NCI-H2107 (cell line): ENCODE measurements at regions not wholly inside any gene's neighbourhood (a gene's known extent, or its start where the extent isn't known, plus 50 kb on each side); places are given as distances from the start of the nearest gene placed in this dataset.
A peak's percentile ranks its signal among the peaks of the same experiment; 100 is the strongest.

Experiments
- DNase-seq: peaks from one replicate; lab custom pipeline; 2025; lab: John Stamatoyannopoulos, UW

DNA sequence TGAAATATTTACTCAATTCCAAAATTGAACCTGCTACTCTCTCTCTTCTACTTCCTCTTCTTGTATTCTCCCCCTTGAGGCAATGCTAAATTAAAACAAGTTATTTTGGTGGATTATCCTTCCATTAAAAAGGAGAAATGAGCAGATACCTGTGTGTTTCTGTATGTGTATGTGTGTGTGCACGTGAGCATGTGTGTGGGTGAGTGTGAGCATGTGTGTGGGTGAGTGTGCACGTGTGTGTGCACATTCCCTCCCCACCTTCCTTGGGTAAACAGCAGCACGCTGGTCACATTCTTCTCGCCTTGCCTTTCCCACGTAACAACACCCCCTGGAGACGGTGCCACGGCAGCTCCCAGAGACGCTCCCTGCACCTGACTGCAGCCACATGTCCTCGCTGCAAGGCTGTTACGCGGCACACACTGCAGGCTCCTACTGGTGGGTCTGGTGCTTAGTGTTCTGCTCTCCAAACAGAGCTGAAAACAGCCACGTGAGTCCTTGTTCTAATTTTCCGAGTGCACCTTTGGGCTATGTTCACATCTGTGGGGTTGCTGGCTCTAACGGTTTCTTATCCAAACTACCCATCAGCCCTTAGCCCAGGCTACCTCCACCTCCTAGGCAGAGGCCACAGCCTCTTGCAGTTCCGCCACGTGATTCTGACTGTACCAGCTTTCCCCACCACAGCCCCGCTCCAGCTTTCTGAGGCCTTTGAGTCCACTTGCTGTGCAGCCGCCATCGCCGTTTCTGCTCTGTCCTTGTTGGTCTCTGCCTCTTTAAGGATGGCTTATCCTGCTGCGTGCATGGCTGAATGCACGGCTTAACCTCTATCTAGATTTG lies 123.4 kb downstream of the CTTN start:
- DNase-seq = no peak

DNA sequence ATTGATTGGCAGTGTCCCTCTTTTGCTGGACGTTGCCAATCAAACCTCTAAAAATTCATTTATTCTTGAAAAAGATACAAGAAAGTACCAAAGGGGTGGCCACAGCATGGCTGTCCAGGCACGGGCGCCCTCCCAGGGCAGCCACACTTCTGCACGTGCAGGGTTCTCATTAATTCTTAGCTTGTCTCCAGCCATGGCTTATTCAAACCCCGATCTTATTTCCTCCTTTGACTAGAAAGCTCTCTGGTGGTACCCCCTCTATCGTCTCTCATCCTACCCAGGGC lies 123.9 kb downstream of the CTTN start:
- DNase-seq = no peak

DNA sequence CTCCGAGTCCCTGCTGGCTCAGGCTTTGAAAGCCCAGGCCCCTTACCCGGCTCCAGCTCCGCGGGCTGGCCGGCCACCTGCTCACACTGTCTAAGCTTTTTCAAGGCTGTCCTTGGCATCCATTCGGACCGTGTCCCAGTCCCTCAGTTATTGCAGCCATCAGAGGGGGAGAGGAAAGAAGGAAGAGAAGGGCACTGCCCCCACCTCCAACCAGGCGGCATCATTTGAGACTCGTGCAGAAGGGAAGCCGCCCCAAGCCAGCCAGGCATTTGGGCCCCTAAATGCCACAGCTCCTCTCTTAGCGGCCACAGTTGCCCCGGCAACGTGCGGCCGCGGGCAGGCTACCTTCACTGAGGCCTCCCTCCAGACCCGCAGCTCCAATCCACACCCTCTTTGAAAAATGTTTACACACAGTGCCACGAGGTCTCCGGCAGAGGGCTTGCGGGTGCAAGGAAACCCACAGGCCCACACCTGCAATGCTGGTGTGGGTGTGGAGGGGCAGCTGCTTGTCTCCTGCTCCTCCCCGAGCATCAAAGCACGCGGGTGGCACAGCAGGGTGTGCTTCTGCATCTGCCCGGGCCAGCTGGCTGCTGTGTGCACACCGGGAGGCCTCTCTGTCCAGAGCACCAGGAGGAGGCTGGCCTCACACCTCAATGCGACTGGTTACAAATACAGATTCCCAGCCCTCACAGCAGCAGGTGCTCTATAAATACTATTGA lies 124.4 kb downstream of the CTTN start:
- DNase-seq = peak; percentile 73

DNA sequence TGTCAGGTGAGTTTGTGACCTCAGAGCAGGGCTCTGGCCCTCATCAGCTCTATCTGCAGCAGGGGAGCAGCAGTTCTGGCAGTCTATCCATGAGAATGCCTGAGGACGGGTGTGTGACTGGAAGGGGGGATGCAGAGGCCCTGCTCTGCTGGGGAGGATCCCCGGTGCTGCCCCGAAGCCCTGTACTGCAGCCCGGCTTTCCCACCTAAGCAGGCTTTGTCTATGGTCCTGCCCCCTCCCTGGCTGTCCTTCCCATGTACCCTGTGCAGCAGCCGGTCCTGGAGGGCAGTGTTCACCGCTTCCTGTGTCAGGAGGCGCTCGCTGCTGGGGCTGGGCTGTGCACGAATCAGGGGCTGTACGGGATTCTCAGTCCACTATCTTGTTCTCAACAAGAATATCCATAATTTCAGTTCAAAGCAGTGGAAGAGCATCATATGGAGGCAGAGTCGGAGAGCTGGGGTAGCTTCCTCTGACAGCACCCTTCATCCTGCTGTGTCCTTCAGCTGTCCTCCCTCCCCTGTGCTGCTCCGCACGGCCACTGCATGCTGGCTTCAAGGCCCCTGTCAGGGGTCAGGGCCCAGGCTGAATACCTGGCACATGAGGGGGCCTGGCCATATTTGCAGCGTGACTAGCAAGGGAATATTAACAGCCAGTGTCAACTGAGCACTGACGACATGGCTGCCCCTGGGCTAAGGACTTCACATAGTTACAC lies 125.2 kb downstream of the CTTN start:
- DNase-seq = no peak

DNA sequence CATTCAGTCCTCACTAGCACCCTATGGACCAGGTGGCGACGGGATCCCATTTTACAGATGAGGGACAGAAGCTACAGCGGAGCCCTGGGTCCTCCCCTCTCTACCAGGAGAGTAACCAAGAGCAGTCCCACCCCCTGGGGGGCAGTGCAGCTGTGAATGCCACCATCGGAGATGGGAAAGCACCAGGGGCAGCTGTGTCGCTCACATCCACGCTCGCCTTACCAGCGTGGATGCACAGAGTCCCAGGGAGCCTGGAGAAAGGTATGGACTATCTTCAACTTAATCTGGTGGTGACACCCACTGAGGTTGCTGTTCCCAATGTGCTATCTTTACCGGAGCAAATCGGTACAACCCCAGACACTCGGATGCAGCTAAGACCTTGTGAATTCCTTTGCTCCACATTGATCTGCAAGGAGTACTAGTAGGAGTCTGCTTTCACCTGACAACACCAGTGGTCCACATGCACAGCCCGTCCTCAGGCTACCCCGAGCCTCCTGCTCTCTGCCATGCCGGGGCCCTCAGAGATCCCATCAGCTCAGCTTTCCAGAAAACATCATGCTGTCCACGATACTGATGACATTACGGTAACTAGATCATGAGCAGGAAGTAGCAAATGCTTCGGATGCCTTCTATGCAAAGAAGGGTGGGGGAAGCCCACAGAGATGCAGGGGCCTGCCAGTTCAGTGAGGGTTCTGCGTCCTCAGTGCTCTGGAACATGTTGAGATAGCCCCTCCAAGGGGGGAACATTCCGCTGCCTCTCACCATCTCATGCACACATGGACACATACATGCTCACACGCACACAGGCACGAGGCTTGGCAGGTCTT lies 126.0 kb downstream of the CTTN start:
- DNase-seq = no peak

DNA sequence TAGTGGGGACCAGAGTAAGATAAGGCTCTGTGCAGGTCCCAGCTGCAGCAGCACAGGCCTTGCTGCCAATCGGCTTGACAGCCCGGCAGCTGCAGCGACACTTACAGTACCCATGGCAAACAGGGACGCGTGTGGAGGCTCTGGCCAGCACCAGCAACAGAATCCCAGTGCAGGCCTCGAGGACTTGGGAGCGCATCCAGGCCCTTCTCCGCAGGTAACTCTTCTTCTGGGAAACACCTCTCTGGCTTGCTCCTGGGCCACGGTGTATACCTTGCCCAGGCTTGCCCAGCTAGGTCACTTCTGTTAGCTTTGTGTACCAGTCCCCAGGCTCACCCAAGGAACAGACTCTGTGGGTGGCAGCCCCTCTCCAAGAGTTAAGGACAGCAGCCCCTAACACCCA lies 126.7 kb downstream of the CTTN start:
- DNase-seq = no peak

DNA sequence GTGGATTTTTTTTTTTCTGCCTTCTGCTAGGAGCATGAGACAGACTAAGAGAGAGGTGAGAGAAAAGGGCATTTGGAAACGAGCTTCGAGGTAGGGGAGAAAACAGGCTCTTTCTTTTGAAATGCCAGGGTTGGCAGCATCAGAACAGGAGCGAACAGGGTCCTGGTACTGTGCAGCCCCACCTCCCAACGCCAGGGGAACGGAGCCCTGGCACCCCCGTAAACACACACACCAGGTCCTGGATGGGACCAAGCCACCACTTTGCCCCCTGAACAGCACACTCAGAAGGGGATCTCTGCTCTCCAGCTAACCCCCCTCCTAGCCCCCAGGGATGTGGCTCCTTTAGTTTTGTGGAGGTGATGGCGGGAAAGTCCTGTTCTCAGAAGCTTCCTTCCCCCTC lies 127.1 kb downstream of the CTTN start:
- no peak for DNase-seq

DNA sequence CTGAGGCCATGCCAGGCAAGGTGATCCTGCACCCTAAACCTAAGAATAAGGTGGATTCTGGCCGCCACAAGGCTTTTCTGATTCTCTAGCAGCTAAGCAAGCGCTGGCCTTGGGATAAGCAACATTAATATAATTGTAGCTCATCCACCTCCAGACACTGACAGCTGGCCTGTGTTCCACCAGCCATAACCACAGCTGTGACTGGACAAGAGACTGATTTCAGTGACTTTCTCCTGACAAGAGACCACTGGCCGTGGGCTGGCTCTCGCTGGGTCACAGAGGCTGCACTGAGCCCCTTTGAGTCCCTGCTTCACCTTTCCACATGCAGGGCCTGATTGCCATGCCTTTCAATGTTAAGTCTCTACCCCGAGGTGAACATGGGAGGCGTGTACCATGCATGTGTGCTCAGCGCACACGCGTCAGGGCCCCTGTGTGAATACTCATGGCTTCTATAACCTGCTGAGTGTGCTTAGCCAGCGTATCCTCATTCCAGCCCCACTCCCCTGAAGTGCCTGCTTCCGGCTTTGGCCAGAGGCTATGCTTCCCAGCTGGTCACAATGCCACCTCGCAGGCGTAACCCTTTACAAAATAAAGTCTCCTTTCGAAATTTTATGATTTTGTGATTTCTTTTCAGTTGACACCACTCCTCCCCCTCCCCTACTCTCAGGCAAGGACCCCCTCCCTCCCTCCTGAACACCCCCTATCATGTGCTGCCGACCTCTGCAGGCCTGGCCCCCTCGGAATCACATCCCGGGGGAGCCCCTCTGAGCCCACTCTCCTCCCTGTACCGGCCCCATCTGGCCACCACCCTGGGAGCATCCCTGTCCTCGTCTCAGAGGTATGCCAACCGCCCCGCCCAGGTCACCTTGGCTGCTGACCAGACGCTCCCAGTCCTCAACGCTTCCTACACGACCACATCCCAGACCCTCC lies 128.1 kb downstream of the CTTN start:
- no peak for DNase-seq

DNA sequence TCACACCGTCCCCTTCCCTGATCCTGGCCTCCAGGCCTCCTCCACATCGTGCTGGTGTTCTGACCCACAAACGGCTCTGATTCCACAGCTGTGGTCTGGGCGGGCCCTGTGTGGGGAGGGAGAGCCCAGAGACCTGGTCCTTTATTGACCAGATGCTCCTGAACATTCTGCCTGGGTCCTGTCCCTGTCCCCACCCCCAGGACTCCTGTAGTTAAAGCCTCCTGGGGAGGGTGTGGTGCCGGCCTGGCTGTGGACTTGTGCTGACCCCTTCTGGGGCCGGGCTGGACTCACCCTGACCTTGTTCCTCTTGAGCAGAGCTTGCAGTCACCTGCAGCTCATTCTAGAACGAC lies 128.7 kb downstream of the CTTN start:
- DNase-seq = no peak

DNA sequence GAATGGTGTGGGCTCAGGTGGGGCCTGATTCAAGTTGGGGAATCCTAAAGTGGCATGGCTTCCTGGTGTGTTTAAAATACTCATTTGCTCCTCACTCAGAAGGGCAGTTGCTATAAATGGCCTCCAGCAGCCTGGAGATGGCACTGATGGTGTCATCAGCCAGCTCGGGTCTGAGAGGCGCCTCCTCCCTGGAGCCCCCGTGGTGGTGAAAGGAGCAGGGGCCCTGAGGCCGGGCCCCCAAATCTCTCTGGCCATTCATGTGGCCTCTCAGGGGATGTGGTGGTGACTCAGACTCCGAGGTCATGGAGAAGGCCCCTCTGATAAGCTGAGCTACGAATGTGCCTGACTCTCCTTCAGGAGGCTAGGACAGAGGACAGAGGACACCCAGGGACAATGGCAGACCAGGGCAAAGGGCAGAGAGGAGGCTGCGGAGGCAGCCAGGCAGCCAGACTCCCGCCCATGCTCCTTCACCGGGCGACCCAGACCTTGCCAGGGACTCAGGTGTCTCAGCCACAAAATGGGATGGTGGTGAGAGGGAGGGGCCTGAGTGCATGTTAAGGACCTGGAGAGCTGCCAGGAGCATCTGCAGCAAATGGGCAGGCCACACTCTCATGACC lies 129.2 kb downstream of the CTTN start:
- no peak for DNase-seq

DNA sequence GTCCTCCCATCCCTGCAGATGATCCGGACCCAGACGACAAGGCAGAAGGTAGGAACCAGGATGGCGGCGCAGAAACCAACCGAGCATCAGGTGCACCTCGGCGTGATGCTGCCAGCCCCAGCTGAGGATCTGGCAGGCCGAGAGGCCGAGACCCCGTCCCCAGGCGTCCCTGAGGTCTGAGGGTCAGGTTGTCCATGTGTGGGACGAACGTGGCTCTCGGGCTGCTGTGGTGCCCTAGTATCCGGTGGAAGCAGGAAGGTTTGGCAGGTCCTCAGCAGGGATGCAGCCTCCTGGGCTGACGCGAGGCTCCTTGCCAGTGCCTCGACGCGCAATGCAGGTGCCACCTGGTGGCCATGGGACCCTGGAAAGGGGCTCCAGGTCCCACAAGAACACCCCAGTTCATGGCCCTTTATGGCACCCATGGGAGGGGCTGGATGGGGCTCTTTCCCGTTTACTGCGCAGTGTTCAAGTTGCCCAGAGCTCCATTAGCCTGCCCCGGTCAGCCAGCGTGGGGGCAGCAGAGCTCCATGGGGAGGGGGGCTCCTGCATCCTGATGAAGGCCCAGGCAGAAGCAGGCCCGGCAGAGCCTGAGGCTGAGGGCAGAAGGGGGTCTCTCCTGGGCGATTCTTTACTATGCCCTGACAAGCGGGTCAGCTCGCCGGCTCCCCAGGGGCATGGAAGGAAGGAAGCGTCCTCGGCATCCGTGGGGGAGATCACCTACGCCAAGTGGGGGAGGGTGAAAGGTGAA lies 129.9 kb downstream of the CTTN start:
- DNase-seq = no peak

DNA sequence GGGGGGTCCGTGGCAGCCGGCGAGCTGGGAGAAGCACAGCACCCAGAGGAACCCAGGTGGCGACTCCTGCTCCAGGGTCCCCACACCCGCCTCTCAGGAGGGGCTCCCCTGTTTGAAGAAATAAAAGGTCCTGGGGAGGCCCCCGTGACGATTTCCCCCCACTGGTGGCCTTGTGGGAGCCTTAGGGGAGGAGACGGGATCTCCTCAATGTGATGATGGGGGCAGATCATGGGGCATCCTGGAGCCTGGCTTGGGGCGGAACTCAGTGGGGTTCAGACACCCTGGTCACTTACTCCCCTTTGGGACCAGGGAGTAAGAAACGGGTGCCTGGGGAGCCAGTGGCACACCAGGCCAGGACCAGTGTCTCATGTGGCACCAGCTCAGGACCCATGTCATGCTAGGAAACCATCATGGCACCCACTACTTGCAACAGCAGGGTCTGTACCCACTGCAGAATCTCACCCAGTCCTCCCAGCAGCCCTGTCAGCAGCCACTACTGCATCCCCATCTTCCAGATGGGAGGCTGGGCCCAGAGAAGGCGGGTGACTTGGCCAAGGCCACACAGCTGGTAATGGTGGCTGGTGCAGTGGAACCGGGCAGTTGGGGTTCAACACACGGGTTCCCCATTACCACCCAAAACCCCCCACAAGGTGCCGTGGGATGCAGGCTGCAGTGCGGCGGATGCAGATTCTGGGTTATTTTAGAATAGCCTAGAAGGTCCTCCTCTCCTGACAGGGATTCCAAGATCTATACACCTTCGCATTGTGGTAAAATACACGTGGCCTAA lies 130.7 kb downstream of the CTTN start:
- DNase-seq = no peak

DNA sequence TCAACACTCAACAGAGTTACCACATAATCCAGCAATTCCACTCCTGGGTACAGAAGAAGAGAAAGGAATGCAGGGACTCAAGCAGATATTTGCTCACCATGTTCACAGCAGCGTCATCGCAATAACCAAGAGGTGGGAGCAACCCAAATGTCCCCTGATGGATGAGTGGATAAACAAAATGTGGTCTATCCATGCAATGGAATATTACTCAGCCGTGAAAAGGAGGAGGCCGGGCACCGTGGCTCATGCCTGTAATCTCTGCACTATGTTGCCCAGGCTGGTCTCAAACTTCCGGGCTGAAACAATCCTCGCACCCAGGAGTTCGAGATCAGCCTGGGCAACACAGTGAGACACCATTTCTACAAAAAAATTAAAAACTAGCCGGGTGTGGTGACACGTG lies 131.7 kb downstream of the CTTN start:
- DNase-seq = no peak

DNA sequence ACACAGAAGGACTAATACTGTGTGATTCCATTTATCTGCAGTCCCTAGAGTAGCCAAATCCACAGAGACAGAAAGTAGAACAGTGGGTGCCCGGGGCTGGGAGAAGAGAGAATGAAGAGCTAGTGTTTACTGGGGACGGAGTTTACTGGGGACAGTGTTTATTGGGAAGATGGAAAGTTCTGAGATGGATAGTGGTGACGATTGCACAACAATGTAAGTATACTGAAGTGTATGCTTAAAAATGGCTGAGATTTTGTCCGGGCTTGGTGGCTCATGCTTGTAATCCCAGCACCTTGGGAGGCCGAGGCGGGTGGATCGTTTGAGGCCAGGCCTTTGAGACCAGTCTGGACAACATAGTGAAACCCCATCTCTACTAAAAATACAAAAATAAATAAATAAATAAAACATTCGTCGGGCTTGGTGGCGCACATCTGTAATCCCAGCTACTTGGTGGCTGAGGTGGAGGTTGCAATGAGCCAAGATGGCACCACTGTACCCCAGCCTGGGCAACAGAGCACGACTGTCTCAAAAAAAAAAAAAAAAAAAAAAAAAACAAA lies 132.4 kb downstream of the CTTN start:
- no peak for DNase-seq

DNA sequence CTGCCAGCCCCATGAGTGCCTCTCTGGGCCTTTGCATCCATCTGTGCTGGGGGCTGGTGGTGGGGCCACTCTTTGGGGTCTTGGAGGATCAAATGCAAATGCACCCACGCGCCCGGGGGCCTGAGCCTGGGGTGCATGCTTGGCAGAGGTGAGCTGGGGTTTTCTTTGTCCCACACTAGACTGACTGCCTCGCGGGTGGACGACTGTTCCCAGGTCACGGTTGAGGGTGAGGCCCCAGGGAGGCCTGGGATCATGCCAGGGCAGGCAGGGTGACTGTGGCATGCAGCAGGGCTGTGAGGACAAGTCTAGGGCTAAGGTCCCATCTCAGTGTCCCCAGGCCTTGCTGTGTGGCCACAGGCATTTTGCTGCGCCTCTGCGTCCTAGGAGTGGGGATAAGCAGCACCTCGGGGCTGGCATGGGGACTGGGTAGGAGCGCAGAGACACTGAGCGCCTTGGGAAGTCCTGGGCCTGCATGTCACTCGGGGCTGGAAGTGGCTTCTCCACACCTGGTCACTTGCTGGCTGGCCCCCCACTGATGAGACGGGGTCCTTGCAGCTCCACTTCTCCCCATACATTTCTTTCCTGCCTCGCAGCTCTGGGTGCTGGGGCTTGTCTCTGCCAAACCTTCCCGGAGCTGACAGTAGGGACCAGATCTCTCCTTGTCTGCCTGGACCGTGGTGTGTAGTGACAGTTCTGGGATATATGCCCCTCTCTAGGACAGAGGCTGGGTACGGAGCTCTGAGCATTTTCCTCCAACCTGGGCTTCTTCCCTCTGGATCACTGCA lies 133.1 kb downstream of the CTTN start:
- no peak for DNase-seq

DNA sequence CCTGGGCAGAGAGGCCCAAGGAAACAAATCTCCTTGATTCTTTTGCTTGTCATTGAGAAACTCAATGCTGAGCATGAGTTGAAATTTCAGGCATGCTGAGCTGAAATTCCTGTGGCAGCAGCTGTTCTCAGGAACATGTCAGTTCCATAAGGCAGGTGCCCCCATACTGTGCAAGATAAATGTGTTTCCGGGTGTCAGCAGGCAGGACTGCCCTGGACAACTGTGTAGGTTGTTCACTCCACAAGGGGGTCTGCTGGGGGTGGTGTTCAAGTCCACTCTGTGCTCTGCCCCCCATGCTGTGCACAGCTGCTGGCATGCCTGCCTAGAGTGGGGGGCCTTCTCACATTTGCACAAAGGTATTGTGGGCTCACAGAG lies 133.7 kb downstream of the CTTN start:
- no peak for DNase-seq

DNA sequence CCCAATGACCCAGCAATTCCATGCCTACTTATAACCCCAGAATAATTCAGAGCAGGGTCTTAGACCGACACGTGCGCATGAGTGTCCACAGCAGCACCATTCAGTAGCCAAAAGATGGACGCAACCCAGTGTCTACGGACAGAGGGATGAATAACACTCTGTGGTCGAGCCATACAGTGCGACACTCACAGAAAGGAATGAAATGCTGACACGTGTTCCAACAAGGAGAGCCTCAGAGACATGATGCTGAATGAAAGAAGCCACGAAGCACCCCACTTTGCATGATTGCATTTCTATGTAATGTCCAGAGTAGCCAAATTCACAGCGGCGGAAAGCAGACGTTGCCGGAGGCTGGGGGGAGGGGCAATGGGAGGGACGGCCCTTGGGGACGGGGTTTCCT lies 134.4 kb downstream of the CTTN start:
- DNase-seq = no peak
